G401.6 (cell line): ENCODE measurements at regions not wholly inside any gene's neighbourhood (a gene's known extent, or its start where the extent isn't known, plus 50 kb on each side); places are given as distances from the start of the nearest gene placed in this dataset.

Experiments
- FAIRE-seq: peaks from 2 replicates; lab custom pipeline; 2012; peaks lifted over from hg19 to GRCh38; lab: Jason Lieb, UNC

DNA sequence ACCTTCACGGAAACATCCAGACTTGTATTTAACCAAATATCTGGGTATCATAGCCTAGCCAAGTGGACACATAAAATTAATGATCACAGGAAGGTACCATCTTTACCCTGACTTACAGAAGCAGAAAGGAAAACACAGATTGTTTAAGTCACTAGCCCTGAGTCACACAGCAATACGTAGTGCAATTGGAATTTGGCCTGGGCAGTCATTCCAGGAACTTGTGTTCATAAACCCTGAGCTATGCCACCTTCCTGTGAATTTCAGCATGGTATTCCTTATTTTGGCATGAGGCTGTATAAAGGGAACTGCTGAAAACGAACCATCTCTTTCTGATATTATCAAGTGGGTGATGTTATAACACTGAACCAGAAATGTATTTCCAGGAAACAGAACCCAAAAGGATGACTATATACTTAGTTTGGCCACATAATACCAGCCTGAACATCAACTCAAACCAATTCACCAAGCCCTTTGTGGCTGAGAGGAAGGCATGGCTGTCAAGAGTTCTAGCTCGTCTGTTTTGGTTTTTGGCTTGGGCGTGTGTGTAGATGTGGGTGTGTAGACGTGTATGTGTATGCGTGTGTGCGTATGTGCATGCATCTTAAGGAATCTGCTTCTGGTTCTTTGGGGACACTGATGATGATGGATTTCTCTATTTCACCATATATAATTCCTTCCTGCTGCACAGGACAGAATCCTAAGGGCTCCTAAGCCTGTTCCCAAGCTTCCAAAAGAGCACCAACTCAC is 533.4 kb upstream of the ID2 start:
- FAIRE-seq, result no peak

DNA sequence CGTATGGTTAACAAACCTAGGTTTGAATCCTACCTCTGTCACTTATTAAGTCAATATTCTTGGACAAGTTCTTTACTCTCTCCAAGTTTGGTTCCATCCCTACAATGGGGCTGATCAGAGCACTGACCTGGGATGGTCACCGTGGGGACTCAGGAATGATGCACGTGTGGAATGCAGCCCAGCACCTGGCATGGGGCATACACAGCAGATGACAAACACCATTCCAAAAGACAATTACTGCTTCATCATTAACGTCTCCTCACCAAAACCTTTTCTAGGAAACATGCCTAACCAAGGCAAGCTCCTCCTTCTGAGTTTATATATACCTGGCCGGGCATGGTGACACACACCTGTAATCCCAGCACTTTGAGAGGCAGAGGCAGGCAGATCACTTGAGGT is 532.9 kb upstream of the ID2 start:
- FAIRE-seq, result no peak

DNA sequence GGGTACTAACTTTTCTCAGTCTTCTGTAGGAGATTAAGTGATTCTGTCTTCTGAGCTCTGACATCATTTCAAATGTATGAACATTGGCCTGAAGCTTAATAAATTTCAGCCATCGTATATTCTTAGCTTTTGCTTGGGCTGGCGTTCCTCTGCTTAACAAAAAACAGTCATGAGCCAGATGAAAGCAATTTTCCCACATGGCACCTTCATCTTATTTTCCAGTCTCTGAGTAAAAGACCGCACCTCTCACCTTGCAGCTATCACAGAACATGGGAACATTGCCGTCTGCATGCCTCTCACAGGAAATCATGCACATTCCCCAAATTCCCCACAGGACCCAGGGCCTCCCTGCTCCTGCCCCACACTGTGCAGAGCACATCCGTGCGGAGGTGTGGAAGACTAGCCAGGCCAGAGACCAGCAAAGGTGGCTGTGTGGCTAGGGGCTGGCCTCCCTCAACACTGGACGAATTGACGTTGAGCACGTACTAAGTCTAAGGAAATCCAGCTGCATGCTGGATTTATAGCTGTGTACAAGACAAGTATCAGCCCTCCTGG is 531.8 kb upstream of the ID2 start:
- FAIRE-seq, result no peak

DNA sequence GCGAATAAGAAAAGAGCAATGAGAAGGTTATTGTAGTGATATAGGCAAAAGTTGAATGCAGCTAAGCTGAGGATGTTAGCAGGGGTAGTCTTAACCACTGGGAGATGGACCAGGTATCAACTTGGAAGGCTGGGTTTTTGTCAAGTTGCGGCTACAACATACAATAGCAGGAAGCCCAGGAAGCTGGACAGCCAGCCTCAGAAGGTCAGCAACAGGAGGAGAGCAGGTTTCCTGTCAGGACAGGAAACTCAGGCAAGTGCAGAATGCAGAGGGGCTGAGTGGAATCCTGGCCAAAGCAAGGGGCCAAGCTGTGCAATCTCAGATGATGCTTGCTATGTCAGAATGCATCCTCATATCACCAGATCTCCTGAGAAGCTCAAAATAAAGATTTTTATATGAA is 530.0 kb upstream of the ID2 start:
- FAIRE-seq, result no peak

DNA sequence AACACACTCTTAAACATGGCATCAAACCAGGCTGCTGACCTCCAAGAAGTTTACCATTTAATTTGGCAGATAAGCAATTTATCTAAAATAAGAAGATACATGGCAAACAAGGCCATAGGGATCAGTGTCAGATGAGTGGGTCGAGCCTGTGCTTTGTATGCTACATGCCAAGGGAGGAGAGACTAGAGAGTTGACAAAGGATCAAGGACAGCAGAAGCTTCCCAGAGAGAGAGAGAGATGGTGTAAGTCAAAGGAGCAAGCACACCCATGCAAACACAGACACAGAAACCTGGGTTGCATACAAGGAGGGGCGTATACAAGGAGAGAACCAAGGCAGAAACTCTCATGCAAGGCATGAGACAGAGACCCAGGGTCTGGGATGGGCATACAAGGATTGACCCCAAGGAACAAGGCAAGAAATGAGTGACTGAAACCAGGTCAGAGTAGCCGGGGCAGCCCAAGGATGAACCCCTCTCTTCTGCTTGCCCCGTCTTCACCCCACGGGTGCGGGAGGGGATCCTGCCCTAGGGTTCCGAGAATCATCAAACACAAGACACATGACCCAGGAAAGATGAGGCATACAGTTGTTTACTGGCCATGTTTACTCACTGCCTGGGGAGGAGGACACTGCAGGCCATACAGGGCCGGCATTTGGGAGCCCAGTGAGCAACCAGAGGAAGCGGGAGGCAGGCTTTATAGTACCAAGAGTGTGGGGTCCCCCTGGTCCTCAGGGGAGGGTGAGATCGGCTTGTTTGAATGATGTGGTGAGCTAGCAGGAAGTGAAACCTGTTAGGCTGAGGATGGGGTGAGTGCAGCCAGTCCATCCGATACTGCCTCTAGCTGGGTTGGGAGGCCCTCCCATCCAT is 529.2 kb upstream of the ID2 start:
- FAIRE-seq, result no peak

DNA sequence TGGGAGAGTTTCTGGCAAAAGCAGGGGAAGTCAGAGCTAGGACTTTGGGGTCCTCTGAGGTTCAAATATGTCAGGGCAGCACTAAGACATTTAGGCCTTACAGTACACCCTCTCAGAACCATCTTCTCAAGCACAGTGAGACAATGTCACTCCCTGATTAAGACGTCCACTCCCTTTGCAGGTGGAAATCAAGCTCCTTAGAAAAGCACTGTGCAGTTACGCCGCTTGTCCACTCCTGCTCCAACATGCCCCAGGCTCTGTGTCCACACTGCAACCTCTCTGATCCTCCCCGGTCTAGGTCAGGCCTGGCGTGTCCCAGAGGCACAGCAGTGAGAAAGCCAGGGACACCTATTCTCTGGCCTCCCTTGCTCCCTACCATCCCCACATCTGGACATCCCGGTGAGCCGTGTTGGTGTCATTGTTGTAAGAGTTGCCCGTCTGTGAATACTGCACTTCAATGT is 528.6 kb upstream of the ID2 start:
- FAIRE-seq, result no peak

DNA sequence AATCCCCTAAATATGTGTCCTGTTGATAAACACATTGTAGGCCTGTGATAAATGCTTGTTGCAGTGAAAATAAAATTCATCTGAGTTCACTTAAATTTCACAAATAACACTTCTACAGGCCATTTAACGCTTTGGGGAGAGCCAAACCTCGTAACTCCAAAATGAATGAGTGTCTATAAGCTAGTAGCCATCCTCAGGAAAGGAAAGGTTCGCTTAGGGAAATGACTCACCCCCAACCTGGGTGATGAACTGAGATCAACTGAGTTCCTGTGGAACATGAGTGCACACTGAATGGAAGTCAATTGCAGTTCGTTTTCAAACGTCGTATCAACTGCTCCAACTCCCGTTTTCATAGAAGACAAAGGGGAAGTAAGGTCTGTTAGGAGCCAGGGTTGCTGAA is 527.6 kb upstream of the ID2 start:
- no peak for FAIRE-seq

DNA sequence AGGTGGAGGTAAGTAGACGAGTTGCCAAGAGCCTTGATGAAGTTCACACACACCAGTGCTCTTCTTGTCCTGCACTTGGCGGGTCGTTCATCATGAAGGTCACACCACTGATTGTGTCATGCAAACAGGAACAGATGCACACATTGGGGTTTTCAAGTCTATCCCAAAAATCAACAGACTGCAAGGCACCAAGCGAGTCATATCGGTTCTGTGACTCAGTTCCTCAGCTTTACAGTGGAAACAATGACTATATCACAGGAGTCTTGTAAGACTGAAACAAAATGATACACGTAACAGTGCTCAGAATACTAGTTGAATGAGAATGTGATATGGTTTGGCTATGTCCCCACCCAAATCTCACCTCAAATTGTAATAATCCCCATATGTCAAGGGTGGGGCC is 526.9 kb upstream of the ID2 start:
- FAIRE-seq, result no peak

DNA sequence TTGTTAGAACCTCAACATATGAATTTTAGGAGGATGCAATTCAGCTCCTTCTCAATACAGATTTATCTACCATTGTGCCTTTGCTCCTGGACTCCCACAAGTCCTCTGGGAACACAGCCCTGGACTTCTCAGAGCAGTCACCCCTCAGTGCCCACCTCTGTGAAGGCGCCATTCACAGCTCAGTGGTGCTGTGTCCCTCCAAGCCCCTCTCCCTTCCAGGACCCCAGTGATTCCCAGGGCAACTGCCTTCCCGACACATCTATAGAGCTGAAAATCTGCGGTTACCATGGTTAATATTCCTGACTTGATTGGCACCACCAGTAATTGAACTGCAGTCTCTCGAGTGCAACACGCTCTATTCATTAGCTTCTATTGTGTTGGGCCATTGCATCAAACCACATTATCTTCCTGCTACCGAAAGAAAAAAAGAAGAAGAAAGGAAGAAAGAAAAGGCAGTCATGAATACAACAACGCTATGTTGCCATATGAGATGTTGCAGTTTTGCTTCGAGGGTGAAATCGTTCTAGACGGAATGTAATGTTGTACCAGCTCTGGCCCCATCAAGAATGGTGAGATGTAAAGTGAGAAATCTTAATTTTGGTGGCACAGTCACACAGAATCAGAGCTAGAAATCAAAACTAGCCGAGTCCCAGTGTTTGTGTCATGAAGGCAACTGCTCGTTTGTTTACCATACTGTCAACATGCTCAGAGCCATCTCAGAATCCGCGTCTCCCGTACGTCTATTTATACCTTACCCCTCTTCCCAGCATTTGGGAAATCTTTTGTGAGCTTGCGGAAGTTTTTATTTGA is 524.0 kb upstream of the ID2 start:
- FAIRE-seq, result no peak

DNA sequence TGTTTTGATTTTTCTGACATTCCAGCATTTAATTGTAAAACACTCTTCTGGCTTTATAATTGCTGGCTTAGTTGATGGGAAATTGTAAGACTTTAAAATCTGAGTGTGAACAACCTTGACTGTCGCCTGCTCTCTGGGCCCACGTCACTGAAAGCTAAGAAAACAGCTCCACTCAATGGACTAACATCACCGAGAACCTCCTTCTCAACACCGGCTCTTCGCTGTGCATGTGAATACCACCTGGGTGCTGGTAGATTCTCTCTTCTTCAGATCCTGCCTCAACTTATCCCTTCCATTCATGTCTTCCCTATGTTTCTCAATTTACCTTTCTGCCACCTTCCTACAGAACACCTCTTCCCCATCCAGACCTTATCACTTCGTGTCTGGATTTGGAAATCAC is 523.1 kb upstream of the ID2 start:
- no peak for FAIRE-seq

DNA sequence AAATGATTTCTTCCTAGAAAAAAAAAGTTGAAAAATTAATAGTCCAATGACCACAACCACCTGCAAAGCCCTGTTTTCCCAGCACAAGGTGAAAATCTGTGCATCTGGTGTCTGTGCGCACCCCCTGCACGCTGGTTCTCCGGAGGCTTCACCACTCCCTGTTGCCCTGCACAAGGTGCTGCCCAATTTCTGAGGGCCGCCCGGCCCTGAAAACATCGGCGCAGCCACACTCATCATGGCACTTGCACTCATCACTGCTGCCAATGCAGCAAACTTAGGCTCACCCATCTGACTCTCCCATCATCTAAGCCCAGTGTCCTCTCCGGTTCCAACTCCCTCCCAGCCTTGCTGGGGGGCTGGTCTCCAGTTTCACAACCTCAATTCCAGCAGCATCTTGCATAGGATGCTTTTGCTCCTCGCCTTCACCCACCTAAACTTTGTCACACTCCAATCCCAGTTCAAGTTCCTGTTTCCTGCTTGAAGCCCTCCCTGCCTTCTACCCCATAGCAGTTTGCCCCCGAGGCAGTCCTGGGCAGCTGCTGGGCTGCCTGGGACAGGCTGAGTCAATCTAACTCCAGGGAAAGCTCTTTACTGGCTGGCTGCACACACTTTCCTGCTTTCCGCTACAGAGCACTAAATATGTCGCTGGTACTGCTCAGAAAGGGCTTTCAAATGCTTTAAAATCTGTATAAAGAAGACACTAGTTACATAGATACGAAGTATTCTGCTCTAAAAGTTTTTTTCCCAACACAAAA is 522.5 kb upstream of the ID2 start:
- no peak for FAIRE-seq

DNA sequence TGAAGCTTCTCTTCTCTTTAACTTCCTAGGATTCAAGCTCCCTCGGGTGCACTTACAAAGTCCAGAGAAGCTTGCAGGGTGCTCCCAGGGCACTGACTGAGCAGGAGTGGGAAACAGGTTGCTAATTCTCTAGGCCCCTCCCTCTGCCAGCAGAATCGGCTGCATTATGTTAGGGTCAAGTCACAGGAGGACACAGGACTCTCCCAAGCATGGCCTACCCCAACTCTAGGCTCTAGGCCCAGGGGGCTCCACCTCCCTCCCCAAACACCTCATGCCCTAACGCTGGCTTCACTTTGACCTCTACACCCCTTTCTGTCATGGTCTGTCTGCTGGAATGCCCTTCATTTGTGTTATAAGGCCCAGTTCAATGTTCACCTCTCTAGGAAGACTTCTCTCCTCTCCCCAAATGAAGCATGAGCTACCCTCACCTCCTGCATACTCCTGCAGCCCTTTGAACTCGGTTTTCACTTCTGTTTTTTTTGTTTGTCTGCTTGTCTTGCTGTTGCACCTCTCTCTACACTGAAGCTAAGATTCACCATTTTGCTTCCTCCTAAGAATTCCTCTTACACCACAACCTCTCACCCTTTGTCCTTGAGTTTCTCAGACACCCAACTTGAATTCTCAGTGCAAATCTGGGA is 521.8 kb upstream of the ID2 start:
- FAIRE-seq, result no peak

DNA sequence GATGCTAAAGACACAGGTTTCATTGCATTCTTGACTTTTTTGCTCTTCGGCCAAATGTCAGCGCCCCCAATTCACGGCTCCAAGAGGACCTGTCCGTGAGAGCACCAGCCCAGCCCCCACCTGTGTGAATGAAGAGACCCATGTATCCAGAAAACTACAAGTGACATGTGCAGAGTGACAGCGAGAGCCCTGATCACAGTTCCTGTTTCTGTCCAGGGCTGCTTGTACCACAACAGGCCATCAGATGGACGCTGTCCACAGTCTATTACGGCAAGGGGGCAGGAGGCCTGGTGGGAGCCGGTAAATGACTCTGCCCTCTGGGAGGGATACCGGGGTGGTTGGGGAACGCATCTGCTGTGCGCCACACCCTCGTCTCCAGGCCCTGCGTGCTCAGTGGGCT is 520.9 kb upstream of the ID2 start:
- FAIRE-seq, result no peak

DNA sequence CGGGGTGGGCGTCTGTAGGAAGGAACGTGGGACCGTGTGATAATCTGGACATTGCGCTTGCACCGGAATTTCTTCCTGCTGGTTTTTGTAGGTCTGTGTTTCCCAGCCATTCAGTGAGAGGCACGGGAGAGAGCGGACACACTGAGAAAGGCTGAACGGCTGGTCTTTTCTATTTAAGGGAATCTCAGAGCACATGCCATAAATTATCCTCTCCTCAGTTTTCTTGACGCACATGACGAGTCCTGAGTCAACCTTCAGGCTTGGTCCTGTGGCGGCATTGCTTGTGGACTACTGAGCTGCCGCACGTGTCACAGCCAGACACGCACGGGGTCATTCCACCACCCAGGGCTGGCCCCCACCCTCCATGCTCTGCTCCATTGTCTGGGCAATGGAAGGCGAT is 519.3 kb upstream of the ID2 start:
- FAIRE-seq, result no peak

DNA sequence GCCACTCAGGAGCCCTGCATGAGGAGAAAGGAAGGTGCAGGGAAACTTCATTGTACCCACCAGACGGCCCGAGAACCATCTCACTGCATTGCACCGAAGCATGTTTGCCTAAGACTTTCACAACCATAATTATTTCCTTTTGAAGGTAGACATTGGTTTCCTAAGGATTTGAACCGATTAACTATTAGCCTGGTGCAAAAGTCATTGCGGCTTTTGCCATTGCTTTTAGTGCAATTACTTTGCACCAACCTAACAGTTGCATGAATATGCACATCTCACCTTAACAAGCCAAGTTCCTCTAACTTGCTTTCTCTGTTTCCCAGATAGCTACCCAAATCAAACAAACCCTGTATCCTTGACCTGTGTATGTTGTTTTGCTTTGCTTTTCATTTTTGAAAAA is 516.3 kb upstream of the ID2 start:
- FAIRE-seq, result no peak

DNA sequence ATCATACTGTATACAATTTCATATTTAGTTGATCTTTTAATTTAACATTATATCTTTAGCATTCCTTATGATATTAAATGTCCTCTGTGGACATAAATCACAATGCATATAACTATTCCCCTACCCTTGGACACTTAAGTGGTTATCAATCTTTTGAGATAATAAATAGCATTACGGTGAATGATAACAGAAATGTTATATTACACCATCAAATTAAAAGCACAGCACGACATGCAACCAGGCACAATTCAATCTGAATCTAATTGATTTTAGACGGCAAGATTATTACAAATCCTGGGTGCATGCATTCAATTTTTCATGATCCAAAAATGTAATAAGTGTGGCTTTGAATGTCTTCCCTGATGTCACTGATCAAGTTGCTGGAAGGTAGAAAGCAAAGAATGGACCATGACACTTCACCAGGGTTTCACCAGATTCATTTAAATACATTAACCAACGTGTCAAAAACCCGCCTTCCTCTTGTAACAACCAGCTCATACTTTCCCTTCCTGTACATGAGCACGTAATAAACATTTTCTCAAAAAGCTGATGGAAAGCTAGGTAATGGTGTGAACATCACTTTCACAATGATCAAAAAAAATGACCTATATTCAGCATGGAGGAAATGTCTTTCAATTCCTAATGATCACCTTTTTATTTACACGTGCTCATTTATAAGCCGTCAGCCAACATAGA is 513.7 kb upstream of the ID2 start:
- no peak for FAIRE-seq

DNA sequence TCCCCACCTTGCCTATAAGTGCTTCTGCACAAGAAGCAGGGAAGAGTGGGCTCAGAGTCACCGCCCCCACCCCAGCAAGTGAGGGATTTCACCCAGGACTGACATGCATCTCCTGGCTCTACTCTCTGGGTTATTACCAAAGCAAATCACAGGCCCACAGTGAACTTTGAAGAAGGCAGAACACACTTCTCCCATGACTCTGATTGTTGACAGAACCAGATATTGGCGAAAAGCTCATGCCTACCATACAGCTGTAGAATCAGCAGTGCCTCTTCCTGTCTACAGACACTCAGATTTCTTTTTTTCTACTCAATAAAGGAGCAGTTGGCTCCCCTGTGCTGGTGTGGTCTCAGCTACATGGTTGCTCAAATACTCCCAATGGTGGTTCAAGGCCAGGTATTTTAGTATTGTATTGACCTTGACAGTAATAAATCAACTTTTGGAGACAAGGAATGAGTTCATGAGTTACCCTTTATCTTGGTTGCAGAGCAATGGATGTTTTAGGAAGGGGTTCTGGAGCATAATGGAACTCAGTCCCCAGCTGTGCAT is 512.9 kb upstream of the ID2 start:
- no peak for FAIRE-seq

DNA sequence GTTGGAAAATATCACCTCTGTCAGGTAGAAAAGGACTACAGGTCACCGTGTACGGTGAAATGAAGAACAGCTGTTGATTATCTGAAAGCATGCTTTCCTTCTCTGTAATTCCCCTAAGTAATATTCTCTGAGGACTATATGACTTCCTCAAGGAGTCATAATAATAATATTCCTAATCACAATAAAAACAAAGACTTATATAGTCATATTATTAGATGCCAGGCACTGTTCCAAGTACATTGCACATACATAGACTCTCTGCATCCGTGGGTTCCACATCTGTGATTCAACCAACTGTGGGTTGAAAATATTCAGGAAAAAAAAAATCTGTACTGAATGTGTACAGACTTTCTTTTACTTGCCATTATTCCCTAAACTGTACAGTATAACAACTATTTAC is 512.4 kb upstream of the ID2 start:
- FAIRE-seq, result no peak

DNA sequence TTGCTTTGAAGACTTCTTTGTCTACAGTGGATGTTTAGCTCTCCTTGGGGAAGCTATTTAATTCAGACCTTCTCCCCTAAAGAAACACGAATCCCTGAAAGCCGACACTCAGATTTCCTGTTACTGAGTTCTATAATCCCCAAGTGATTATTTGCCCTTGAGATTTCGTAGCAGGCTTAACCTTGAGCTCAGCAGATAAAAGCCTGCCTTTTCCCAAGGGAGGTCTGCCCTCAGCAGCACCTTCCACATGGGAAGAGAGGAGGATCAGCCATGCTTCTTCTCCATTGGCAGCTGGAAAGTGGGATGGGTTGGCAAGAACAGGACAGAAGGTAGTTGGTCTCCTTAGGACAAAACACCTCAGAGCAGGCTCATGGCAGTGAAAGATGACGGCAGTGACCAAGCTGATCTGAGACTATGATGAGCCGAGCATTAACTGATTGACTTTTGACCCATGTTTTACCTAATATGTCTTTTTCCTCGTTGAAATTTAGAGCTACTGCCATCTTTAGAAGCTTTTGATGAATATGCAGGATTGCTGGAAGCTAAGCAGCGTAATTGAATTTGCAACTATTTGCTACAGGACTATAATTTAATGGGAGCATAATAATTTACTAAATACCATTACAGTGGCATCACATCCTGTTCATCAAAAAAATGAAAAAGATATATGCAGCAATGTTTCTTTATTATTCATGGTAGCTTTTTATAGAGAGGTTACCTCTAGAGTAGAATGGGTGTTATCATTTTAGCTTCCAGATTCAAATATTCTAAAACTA is 511.1 kb upstream of the ID2 start:
- FAIRE-seq, result no peak

DNA sequence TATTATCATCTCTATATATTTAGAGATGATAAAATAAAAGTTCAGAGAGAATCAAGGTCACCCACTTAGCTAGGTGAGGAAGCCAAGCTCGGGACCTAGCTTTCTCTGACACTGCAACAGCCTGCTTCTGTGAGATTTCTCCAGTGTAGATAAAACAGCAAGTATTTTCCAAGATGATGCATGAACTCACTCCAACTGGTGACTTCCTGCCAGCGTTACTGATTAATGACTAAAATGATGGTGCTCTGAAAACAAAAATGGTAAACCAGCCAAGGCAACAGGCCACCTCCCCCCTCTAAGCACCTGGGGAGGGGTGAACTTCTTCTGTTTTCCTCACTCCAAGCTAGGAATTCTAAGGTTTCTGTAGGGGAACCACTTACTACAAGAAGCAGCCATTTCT is 510.2 kb upstream of the ID2 start:
- no peak for FAIRE-seq
